ENCODE measurements at regions not wholly inside any gene's neighbourhood (a gene's known extent, or its start where the extent isn't known, plus 50 kb on each side); places are given as distances from the start of the nearest gene placed in this dataset.

DNA sequence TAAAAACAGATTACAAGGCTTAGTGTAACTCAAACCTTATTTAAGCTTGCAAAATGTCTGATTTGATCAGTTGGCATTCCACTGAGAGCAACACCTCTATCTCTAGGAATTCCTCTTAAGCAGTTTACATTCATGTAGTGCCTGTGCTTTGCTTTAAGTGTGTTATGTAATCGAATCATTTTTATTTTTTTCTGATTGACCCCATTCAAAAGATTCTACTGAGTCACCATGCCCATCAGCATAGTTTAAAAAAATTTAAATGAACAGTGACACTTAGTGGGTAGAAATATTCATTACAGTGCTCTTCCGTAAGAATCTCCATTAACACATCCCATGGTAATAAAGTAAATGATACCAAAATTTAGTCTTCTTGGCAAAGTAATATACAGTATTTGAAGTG, 67.8 kb upstream of the SLC4A10 start:
- Histone ChIP-seq H3K4me3 (ENCODE audit: severe bottlenecking) (no peak overlapping the region), H3K27me3 (ENCODE audit: insufficient read depth, poor library complexity, severe bottlenecking) (peaks cover 4% of the 10 kb centered on the region), H3K9me3 (ENCODE audit: severe bottlenecking) (no peaks in the 10 kb centered on the region), H3K27ac (ENCODE audit: poor library complexity, severe bottlenecking) (no peak overlapping the region), H3K36me3 (ENCODE audit: low read depth) (no peaks in the 10 kb centered on the region), H3K4me1 (ENCODE audit: insufficient read depth, poor library complexity, severe bottlenecking) (no peaks in the 10 kb centered on the region)
- TF ChIP-seq, protein P1, sequence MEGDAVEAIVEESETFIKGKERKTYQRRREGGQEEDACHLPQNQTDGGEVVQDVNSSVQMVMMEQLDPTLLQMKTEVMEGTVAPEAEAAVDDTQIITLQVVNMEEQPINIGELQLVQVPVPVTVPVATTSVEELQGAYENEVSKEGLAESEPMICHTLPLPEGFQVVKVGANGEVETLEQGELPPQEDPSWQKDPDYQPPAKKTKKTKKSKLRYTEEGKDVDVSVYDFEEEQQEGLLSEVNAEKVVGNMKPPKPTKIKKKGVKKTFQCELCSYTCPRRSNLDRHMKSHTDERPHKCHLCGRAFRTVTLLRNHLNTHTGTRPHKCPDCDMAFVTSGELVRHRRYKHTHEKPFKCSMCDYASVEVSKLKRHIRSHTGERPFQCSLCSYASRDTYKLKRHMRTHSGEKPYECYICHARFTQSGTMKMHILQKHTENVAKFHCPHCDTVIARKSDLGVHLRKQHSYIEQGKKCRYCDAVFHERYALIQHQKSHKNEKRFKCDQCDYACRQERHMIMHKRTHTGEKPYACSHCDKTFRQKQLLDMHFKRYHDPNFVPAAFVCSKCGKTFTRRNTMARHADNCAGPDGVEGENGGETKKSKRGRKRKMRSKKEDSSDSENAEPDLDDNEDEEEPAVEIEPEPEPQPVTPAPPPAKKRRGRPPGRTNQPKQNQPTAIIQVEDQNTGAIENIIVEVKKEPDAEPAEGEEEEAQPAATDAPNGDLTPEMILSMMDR (IDR thresholded peaks at IDR 0.05; ENCODE audit: poor library complexity, severe bottlenecking): peak; percentile 25
- ATAC-seq (ENCODE audit: low read depth) (no peak), DNase-seq (ENCODE audit: low spot score) (no peak)

DNA sequence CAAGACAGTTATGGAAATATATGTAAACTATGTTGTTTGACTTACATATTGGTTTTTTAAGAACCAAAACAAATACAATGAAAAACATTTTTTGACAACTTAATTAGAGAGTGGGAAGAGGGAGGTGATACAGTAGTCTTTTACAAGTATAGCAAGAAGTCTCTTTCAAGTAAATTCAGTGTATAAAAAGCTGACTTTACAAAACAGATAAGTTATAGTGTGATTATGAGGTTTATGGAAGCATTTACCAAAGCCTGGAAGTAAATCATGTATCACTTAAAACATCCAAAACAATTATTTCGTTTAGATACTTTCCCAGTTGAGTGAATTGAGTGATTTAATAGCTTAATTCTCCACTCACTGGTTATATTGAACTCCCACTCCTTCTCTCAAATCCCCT, 66.7 kb upstream of the SLC4A10 start:
- DNase-seq (ENCODE audit: low spot score) (no peak), ATAC-seq (ENCODE audit: low read depth) (no peak)
- TF ChIP-seq, protein P1 (IDR thresholded peaks at IDR 0.05; ENCODE audit: poor library complexity, severe bottlenecking): no peak
- H3K9me3 ChIP-seq (ENCODE audit: severe bottlenecking): no peaks in the 10 kb centered on the region
- no peaks in the 10 kb centered on the region for H3K36me3 ChIP-seq (ENCODE audit: low read depth)
- H3K27ac ChIP-seq (ENCODE audit: poor library complexity, severe bottlenecking): no peak overlapping the region
- H3K4me1 ChIP-seq (ENCODE audit: insufficient read depth, poor library complexity, severe bottlenecking): no peaks in the 10 kb centered on the region
- no peak overlapping the region for H3K4me3 ChIP-seq (ENCODE audit: severe bottlenecking)
- H3K27me3 ChIP-seq (ENCODE audit: insufficient read depth, poor library complexity, severe bottlenecking): no peaks in the 10 kb centered on the region

DNA sequence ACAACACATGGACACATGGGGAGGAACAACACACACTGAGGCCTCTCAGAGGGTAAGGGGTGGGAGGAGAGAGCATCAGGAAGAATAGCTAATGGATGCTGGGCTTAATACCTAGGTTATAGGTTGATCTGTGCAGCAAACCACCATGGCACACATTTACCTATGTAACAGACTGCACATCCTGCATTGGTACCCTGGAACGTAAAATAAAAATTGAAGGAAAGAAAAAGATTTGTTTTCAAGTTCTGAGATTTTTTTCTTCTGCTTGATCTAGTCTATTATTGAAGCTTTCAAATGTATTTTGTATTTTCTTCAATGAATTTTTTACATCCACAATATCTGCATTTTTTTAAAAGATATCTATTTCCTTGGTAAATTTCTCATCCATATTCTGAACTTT, 59.3 kb upstream of the SLC4A10 start:
- DNase-seq (ENCODE audit: low spot score) (no peak), ATAC-seq (ENCODE audit: low read depth) (no peak)
- no peaks in the 10 kb centered on the region for H3K27me3 ChIP-seq (ENCODE audit: insufficient read depth, poor library complexity, severe bottlenecking)
- H3K36me3 ChIP-seq (ENCODE audit: low read depth): no peaks in the 10 kb centered on the region
- H3K9me3 ChIP-seq (ENCODE audit: severe bottlenecking): no peaks in the 10 kb centered on the region
- TF ChIP-seq, protein P1 (IDR thresholded peaks at IDR 0.05; ENCODE audit: poor library complexity, severe bottlenecking): no peak
- no peak overlapping the region for H3K27ac ChIP-seq (ENCODE audit: poor library complexity, severe bottlenecking)
- H3K4me1 ChIP-seq (ENCODE audit: insufficient read depth, poor library complexity, severe bottlenecking): no peaks in the 10 kb centered on the region
- H3K4me3 ChIP-seq (ENCODE audit: severe bottlenecking): no peak overlapping the region

DNA sequence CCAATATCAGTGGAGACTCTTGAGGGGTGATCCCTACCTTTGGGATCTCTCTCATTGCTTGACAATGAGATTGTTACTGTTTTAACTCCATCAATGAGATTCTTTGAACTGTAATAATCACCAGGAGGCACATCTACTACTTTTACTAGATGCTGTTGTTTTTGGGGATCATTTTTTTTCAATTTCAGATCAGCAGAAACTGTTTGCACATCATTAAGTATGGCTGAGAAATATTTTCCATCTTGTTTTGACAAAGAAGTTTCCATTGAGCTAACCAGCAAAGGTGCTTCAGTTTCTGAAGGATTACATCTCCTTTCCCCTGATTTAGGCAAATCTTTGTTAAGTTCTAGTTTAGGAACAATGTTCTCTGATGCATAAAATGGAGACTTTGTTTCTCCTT, 54.8 kb upstream of the SLC4A10 start:
- Histone ChIP-seq H3K27ac (ENCODE audit: poor library complexity, severe bottlenecking) (no peak overlapping the region), H3K4me1 (ENCODE audit: insufficient read depth, poor library complexity, severe bottlenecking) (no peaks in the 10 kb centered on the region), H3K36me3 (ENCODE audit: low read depth) (no peaks in the 10 kb centered on the region), H3K9me3 (ENCODE audit: severe bottlenecking) (no peaks in the 10 kb centered on the region), H3K4me3 (ENCODE audit: severe bottlenecking) (no peak overlapping the region), H3K27me3 (ENCODE audit: insufficient read depth, poor library complexity, severe bottlenecking) (no peaks in the 10 kb centered on the region)
- no peak for ATAC-seq (ENCODE audit: low read depth)
- no peak for DNase-seq (ENCODE audit: low spot score)
- TF ChIP-seq, protein P1 (IDR thresholded peaks at IDR 0.05; ENCODE audit: poor library complexity, severe bottlenecking): no peak

DNA sequence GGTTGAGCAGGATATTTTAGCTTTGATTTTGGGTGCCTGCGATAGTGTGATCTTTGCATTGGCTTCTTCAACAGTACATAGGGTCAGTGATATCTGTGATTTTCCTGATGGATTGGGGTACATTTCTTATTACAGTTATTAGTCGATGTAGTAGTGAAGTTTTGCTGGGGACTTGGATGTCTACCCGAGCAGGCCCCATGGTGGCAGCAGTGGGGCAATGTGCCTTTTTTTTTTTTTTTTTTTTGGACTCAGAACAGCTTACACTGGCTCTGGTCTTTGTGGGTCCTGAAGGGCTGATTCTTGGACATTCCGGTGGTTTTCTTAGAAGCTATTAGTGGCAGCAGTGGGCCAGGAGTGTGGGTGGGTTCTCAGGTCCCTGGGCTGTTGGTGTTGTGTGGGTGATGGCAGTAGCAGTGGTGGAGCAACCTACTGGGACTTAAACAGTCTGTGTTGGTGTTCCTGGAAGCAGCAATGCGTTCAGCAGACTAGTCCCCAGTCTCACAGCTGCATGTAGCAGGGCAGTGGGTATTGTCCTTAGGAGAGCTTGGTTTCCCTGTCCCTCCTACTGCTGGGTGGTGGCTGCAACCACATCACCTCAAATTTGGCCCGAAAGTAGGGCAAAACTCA, 53.7 kb upstream of the SLC4A10 start:
- H3K4me3 ChIP-seq (ENCODE audit: severe bottlenecking): no peak overlapping the region
- H3K27ac ChIP-seq (ENCODE audit: poor library complexity, severe bottlenecking): no peak overlapping the region
- H3K9me3 ChIP-seq (ENCODE audit: severe bottlenecking): no peaks in the 10 kb centered on the region
- DNase-seq (ENCODE audit: low spot score) (no peak), ATAC-seq (ENCODE audit: low read depth) (no peak)
- H3K27me3 ChIP-seq (ENCODE audit: insufficient read depth, poor library complexity, severe bottlenecking): no peaks in the 10 kb centered on the region
- no peaks in the 10 kb centered on the region for H3K4me1 ChIP-seq (ENCODE audit: insufficient read depth, poor library complexity, severe bottlenecking)
- TF ChIP-seq, protein P1 (IDR thresholded peaks at IDR 0.05; ENCODE audit: poor library complexity, severe bottlenecking): no peak
- H3K36me3 ChIP-seq (ENCODE audit: low read depth): no peaks in the 10 kb centered on the region

Data from RWPE2 (cell line).